CD4-positive, alpha-beta T cell treated with Interleukin-6 for 4 hours (primary cell): ENCODE measurements at regions not wholly inside any gene's neighbourhood (a gene's known extent, or its start where the extent isn't known, plus 50 kb on each side); places are given as distances from the start of the nearest gene placed in this dataset.

ENCODE experiments used
- DNase-seq: peaks from one replicate; pipeline ENCODE4 v3.0.0-alpha.2; 2020; ENCODE audit warnings: mixed read lengths

DNA sequence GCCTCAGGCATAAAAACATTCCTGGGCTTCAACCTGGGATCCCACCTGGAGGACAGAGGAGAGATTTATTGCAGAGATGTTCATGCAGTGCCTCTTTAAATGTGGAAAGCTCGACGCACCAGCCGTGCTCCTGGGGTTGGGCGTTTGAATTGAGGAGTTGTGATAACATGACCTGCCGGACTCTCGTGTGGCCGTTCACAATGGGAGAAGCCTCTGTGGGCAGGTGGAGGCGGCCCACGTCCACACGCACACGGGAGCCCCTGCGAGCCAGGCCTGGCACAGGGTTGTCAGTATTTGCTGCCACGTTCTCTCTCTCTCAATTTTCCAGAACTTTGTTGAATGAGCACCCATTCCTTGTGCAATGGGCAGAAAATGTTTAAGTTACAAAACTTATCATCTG, 58.3 kb upstream of the PPARA start:
- DNase-seq = no peak

DNA sequence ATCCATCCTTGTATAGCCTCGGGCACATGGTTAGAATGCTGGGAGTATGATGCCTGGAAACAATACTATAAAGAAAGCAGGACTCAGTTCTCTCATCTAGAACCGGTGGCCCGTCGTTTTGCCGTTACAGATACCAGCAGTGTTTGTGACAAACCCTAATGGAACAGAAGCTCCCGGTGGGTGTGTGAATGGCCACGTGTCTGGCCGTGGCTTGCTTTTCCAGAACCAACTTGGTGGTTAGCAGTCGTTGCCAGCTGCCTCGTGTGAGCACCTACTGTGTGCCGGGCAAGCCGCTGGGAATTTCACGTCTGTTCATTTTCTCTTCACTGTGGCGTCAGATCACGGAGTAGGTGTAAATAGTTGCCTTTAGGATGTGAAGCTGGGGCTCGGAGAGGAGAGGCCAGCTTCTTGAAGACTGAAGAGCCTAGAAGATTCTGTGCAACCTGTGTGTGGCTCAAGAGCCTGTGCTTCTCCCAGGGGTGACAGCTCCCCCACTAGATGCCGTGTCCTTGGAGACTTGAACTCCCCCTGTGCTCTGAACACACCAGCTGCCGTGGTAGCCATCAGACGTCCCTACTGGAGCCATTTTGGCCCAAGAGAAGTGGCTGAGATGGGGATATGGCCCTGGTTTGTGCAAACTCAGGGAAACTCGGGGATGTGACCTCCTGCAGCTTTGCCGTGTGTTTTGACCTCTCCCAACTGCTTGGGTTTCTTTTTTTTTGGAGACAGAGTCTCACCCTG, 57.5 kb upstream of the PPARA start:
- DNase-seq = no peak

DNA sequence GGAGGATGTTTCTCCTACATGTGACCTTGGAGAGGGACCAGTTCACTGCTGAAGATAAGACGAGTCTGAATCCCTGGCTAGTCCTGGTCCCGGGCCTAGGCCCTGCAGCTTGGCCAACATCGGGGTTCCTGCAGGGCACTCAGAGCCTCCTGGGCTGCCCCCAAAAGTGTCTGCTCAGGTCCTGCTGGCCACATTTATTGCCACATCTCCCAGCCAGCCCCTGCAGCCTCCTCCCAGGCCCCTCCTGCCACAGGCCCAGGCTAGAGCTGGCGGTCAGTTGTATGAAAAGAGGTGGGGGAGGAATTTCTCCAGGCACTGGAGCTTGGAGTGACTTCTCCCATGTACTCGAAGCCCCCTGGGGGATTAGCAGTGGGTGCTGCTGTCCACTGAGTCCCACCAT, 56.5 kb upstream of the PPARA start:
- no peak for DNase-seq

DNA sequence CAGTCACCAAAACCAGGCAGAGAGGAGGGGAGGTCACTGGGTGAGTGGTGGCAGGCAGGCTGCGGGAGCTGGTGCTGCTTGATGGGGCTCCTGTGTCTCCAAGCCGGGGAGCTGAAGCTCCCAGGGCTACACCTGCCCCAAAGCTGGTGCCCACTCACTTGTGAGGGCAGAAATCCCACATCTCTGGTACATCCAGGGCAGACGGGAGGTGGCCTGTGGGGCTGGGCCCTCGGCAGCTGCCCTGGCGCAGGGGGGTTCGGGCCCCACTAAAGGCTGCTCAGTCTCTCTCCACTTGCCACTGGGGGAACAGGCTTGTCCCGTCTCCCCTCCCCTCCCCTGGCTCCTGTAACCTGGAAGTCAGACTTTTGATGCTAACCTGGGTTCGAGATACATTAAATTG, 55.6 kb upstream of the PPARA start:
- no peak for DNase-seq

DNA sequence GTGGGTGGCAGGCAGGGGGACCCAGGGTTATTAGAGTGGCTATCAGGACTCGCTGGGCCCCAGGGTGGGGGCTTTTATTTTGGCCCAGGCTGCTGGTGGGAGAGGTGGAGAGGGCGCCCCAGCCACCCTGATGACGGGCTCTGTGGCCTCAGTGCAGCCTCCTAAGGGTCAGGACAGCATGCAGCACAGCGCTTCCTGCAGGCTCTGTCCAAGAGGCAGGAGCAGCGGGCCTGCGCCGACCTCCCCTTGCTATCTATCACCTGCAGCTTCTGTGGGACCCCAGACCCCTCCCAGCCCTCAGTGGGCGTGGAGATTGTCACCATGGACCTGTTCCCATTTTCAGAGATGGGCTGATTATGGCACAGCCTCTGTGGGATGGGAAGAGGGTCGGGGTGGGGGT, 54.3 kb upstream of the PPARA start:
- DNase-seq = no peak

DNA sequence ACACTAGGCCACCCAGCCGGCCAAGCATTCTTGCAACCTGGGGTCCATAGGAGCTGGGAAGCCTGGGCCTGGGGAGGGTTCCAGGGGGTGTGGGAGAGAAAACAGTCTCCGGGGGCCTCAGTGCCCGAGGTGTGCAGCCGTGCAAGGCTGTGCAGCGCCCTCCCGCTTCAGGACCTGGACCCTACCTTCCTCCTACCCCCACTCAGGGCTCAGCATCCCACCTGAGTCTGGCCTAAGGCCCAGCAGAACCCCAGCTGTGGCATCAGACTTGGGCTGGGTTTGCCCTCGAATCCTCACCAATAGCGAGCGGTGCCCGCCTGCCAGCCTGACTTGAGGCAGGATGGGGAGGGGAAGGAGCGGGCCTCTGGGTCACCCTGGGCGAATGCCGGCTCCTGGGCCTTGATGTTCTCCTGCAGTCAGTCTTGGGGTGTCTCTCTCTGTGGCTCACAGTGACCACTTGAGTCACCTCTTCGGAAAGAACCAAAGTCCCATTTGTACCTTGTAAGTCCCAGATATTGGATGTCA, 53.6 kb upstream of the PPARA start:
- DNase-seq = no peak

DNA sequence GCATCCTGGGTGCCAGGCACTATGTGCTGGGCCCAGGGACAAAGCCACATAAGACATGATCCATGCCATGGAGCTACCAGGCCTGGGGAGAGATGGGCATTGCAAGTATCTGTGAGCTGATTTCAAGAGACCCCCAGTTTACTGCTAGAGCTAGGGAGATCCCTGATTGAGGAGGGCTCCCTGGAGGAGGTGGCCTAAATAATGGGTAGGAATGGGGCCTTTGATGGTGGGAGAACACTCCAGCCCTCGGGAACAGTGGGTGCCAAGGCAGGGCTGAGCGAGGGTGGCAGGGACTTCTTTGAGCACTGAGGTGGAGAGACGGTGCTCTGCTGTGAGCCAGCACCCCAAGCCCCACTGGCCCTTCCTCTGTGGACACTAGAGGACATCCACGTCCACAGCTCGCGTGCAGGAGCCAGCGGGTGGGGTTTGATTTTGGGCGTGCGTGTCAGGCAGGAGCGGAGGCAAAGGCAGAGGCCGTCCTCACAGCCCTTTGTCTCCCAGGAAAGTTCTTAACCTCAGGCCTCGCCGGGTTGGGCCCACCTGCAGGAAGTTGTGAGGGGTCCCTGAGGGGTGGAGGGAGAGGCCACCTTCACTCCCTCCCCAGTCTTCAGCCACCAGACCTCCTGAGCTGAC, 52.9 kb upstream of the PPARA start:
- no peak for DNase-seq

DNA sequence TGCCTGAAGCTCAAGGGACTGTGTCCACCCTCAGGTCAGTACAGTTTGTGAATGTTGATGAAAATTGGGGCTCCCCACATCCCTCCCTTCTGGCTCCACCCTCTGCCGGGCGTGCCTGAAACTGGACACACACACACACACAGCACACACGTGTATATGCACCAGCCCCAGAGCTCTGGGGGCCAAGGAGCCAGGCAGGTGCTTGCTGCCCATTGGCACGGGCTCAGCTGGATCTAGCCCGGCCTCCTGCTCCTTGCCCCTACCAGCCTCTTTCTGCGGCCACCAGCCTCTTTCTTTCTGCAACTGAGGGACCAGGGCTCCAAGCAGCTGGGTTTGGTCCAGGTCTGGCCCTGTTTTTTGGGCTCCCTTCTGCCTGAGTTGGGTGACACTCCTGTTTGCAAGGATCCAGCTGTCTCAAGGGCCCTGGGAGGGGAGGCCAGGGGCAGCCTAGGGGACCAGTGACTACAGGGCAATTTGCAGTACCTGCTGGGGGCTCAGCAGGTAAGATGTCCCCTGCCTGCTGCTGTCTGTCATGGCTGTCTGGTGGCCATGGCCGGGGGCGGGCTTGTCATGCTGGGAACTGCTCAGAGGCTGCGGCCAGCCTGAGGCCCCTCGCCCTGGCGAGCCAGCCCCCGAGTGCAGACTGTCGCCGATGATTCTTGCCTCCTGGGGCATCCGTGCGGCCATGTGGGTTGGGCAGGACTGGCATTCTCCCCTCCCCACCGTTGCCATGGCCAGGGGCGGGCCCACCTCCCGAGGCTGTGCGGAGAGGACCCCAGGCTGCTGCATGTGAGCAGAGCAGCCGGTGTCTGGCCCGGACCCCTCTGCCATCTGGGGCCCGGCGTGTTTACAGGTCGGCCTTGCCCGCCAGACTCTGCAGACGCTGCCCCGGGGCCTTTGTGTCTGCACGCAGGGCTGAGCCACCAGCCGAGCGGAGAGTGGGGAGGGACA, 51.5 kb upstream of the PPARA start:
- no peak for DNase-seq

DNA sequence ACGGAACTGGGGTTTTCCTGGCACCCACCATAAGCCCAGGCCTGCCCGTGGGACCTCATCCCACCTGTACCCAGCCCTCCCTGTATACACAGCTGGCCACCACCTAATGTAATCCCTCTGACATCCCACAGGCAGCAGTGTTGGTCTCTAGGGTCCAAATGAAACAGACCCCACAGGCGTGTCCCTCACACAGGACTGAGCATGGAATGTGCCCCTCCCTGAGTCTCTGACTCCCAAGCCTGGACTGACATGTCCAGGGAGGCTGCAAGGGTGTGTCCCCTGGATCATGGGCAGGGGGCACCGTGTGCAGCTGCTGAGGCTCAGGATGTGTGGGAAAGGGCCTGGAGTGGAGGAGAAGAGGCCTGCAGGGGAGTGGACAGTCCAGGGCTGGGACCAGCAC, 50.6 kb upstream of the PPARA start:
- DNase-seq = no peak

DNA sequence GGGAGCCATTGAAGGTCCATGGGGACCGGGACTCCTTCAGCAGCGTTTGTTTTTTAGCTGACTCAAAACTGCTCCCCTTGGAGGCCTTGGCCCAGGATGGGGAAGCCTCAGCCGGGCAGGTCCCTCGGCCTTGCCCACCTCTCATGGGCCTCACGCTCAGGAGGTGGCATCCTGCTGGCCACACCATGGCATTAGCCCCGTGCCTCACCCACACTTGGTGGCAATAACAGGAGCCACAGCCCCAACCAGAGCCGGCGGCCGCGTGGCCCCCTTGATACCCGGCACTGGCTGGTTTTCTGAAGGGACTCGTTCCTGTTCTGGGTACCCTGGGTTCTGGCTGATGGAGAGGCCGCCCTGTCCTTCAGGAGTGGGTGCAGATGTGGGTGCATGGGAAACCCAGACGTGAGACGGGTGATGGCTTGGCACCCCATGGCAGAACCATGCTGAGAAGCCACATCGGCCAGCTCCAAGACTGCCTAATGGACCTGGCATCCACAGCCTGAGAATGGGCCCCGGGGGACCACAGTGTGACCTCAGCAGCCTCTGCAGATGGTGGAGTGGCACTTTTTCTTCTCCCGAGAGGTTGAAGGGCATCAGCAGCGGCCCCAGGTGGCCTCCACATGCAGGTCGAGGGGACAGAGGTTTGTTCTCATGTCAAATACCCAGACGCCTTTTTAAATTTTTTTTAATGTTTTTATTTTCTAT, 49.8 kb upstream of the PPARA start:
- no peak for DNase-seq
